GM23248 (cell line): ENCODE measurements at regions not wholly inside any gene's neighbourhood (a gene's known extent, or its start where the extent isn't known, plus 50 kb on each side); places are given as distances from the start of the nearest gene placed in this dataset.

ENCODE experiments used
- EZH2 ChIP-seq: fragments of 200-600 bp; sonication (generic); IDR thresholded peaks from 2 replicates; pipeline ENCODE4 v1.6.1; 2018; ENCODE audit warnings: antibody characterized with exemption, mild to moderate bottlenecking; ENCODE audit not compliant: insufficient read depth, poor library complexity, severe bottlenecking
- EZH2phosphoT487 ChIP-seq: fragments of 200-600 bp; sonication (generic); IDR thresholded peaks from 2 replicates; pipeline ENCODE4 v1.6.1; 2018; ENCODE audit warnings: antibody characterized with exemption, moderate library complexity, mild to moderate bottlenecking, low read depth; ENCODE audit not compliant: insufficient read depth

GRCh38 chr9:88678431-88678830 is 143.5 kb downstream of the NXNL2 start:
- TF ChIP-seq EZH2 (no peak), EZH2phosphoT487 (no peak)
